ENCODE measurements at regions not wholly inside any gene's neighbourhood (a gene's known extent, or its start where the extent isn't known, plus 50 kb on each side); places are given as distances from the start of the nearest gene placed in this dataset.

GRCh38 chr9:17005056-17005823, 129.6 kb upstream of the CNTLN start:
- TF ChIP-seq TAF1 (IDR thresholded peaks at IDR 0.05; ENCODE audit: low read depth) = no peak
- TF ChIP-seq CREB1 (IDR thresholded peaks at IDR 0.05; ENCODE audit: low read depth) = no peak
- TF ChIP-seq REST (IDR thresholded peaks at IDR 0.05; ENCODE audit: low read depth) = no peak
- TF ChIP-seq EGR1 (IDR thresholded peaks at IDR 0.05) = no peak
